ENCODE measurements at regions not wholly inside any gene's neighbourhood (a gene's known extent, or its start where the extent isn't known, plus 50 kb on each side); places are given as distances from the start of the nearest gene placed in this dataset.

- Histone ChIP-seq H3K27me3 (ENCODE audit: control insufficient read depth in 2 of 2, insufficient read depth in 2 of 2, low read length in 2 of 2) (no peaks in the 10 kb centered on the region), H3K4me3 (replicated peaks in 1 of 3; ENCODE audit: insufficient read depth in 1 of 3, low read depth in 1 of 3, low read length in 3 of 3) (no peak overlapping the region), H2AFZ (ENCODE audit: low read depth, low read length) (no peak overlapping the region), H3K79me2 (ENCODE audit: control insufficient read depth, insufficient read depth, low read length) (no peaks in the 10 kb centered on the region), H3K4me2 (ENCODE audit: insufficient read depth, low read length) (no peak overlapping the region), H3K9me1 (replicated peaks; ENCODE audit: control insufficient read depth, extremely low read depth, insufficient read depth, low read length) (no peaks in the 10 kb centered on the region), H3K36me3 (ENCODE audit: control insufficient read depth in 2 of 2, extremely low read depth in 1 of 2, insufficient read depth in 2 of 2, low read length in 2 of 2) (no peaks in the 10 kb centered on the region), H3K9ac (replicated peaks; ENCODE audit: extremely low read depth, insufficient read depth, low read length) (no peak overlapping the region), H3K9me3 (replicated peaks; ENCODE audit: control insufficient read depth, insufficient read depth, low read length) (no peaks in the 10 kb centered on the region), H4K20me1 (replicated peaks; ENCODE audit: control insufficient read depth, extremely low read depth, insufficient read depth, low read length) (no peaks in the 10 kb centered on the region), H3K27ac (ENCODE audit: insufficient read depth, low read depth, low read length) (no peak overlapping the region), H3K4me1 (ENCODE audit: control insufficient read depth, extremely low read depth, insufficient read depth, low read length) (no peaks in the 10 kb centered on the region)
- ChIA-PET CTCF (interaction anchor here (0.6 kb wide), 1 partner anchor 211 kb away, joined by 4 read pairs; no protein-coding TSS in a partner anchor), POLR2A (no interaction called here)
- FAIRE-seq: no peak
- TF ChIP-seq JUN (IDR thresholded peaks at IDR 0.05; ENCODE audit: borderline replicate concordance, insufficient read depth, insufficient read length, low read depth) (no peak), MAX (IDR thresholded peaks at IDR 0.05; ENCODE audit: insufficient read depth, insufficient read length) (no peak), GATA2 (IDR thresholded peaks at IDR 0.05; ENCODE audit: insufficient read depth, insufficient read length, low read depth, low read length) (no peak), POLR2AphosphoS5 (IDR thresholded peaks at IDR 0.05; ENCODE audit: insufficient read depth, low read depth, low read length) (no peak), CTCF (IDR thresholded peaks at IDR 0.05; ENCODE audit: extremely low read depth in 1 of 2, insufficient read depth in 1 of 2, low read depth in 1 of 2, low read length in 2 of 2) (no peak), POLR2A (IDR thresholded peaks at IDR 0.05; ENCODE audit: low read depth, low read length) (no peak), FOS (IDR thresholded peaks at IDR 0.05; ENCODE audit: borderline replicate concordance, insufficient read depth, low read length) (no peak), EZH2 (IDR thresholded peaks at IDR 0.05; ENCODE audit: borderline replicate concordance, low read depth, low read length, severe bottlenecking) (no peak), MYC (IDR thresholded peaks at IDR 0.05; ENCODE audit: low read depth, low read length) (no peak)
- no TSS peak for BruUV-seq (replicated peaks)
- DNase-seq (ENCODE audit: low read depth, low spot score): no peak
- dilution Hi-C loops (cut with MboI; ENCODE audit: extremely low pct_ligation_motif_present, low sequenced_read_pairs) (no loop called here), intact Hi-C loops (cut with micrococcal nuclease) (no loop called here)
These were observed 70.8 kb upstream of the PACRGL start for GRCh38 chr4:20629186-20630106.

Data from endothelial cell of umbilical vein (primary cell).